ENCODE measurements at regions not wholly inside any gene's neighbourhood (a gene's known extent, or its start where the extent isn't known, plus 50 kb on each side); places are given as distances from the start of the nearest gene placed in this dataset.

- TF ChIP-seq CTCF (IDR thresholded peaks at IDR 0.05; ENCODE audit: insufficient read depth, low read depth, low read length), result no peak
- no peak for TF ChIP-seq EZH2 (IDR thresholded peaks at IDR 0.05; ENCODE audit: insufficient read depth, low read length)
These were observed 397.4 kb downstream of the MATN1 start for GRCh38 chr1:30325999-30326398.
